ENCODE measurements at regions not wholly inside any gene's neighbourhood (a gene's known extent, or its start where the extent isn't known, plus 50 kb on each side); places are given as distances from the start of the nearest gene placed in this dataset.

DNA sequence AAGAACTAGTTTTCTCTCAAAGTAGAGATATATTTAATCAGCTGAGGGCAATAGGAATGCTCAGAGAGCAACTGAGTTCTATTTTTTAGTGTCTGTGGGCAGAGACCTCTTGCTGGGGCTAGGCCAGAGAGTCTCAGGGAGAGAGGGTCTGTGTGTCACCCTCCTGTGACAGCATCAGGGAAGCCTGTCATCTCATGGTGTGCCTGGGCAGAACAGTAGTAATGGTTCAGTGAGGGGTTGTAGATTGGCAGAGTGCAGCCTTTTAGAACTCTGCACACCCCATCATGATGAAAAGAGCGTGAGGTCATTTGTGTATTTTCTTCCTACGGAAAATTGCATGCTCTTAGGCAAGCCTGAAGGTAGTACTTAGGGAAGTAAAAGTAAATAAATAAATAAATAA lies 1396.5 kb upstream of the AGA start:
- no peak for DNase-seq

DNA sequence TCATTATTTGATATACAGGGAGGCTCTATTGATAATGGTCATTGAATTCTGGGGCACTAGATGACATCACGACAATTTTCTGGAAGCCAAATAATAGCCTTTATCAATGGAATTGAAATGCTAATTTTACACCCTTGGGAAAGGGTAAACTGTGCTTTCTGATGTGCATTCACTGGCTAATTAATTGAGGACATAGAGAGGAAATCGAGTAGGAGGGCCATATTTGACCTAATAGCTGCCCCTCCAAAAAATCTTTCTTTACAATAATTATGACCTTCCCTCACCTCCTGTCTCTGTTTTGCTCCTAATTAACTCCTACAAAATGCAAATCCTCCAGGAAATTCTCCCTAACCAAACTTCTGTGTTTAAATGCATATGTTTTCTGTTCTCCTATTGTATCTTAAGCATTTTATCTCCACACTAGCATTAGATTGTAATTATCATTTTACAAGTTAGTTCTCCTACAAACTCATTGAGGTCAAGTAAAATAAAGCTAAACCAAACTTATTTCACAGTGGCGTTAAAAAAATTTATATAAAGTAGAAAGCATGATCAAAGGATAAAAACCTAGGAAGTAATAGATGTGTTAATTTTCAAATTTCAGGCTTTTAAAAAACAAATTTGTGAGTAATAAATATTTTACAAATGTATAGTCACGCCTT lies 1414.0 kb upstream of the AGA start:
- DNase-seq, result no peak

DNA sequence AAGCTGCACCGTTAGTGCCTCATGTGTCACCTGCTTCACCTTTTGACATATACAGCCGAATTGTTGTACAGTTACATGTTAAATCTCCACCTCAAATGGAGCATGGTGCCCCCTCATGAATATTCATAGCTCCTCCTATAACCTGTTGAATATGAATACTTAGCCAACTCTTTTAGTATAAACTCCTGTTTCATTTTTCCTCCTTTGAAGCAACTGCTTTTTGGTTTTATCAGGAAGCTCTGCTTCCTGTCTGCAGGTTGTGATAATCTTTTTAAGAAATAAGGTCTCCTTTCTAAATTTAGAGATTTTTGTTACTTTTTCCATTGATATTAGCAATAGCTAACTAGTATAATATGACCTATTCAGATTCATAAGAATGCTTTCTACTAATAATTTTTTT lies 1429.2 kb upstream of the AGA start:
- DNase-seq, result no peak

DNA sequence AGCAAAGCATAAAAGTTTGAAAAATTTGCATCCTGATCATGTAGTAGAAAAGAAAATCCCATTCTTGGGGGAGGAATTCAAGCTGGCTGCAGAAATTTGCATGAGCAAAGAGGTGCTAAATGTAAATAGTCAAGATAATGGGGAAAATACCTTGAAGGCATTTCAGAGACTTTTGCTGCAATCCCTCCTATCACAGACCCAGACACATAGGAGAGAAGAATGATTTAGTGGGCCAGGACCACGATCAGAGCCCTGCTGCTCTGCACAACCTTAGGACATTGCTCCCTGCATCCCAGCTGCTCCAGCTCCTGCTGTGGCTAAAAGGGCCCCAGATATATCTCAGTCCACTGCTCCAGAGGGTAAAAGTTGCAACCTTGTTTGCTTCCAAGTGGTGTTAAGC lies 1439.7 kb upstream of the AGA start:
- DNase-seq, result no peak

DNA sequence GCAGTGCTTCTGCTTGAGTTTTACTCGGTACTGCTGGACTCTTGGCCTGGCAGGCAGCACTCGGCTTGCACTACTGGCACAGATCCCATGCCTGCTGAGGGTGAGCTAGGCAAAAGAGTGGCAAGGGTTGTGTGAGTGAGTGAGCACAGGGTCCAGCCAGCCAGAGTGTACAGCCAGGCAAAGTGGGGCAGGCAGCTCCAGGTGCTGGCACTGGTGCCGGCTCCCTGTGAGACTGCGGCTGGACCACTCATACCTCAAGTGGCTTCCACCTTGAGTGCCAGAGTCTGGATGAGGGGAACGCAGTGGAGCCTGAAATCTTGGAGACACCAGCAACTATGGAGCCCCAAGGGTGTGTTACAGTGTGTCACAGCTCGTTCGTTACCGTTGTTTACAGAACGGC lies 1451.9 kb upstream of the AGA start:
- no peak for DNase-seq

DNA sequence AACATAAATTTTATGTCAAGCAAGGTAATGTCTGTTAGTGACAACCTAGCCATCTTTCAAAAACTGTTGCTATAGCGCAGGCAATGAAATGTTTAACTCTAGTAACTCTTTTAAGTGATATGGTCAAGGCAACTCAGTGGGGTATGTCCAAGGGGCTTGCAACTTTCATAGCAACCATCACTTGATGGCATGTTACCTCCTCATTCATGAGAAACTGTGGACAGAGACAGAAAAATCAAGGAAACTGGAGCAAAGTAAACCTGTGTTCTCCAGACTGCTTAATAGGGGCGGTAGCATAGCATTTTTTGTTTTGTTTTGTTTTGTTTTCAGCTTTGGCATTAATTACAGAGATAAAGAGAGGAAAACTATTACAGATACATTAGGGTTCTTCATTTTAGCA lies 1456.8 kb upstream of the AGA start:
- DNase-seq, result no peak

DNA sequence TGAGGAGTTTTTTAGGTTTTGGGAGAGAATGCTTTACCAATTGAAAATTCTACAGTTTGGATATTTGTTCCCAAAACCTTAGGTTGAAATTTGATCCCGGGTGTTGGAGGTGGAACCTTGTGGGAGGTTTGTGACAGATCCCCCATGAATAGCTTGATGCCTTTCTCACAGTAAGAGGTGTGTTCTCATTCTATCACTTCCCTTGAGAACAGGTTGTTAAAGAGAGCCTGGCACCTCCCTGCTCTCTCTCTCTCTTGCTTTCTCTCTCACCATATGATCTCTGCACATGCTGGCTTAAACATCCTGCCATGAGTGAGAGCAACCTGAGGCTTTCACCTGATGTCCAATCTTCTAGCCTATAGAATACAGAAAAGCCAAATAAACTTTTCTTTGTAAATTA lies 1475.5 kb upstream of the AGA start:
- no peak for DNase-seq

DNA sequence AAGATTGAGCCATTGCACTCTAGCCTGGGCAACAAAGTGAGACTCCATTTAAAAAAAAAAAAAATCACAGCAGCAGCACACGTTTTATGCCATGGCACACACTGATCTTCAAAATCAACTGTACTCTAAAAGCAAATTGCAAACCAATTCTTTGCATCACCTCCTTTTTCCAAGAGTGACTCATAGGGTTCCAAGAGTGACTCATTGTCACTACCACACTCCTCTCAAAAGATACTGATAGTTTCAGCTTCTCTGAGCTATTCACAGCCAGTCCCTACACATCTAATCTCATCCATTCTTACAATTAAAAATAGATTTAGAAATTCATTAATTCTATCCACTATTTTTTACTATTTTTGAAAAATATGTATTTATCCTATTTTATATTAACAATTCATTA lies 1494.9 kb upstream of the AGA start:
- DNase-seq, result no peak

DNA sequence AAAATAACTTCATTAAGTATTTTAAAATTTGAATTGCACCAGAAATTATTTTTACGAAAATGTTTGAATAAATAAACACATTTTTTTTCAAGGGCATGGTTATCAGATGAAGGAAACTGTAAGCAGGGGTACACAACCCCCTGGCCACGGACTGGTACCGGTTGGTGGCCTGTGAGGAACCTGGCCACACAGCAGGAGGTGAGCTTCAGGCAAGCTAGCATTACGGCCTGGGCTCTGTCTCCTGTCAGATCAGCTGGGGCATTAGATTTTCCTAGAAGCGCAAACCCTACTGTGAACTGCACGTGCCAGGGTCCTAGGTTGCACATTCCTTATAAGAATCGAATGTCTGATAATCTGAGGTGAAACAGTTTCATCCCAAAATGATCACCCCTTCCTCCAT lies 1499.7 kb upstream of the AGA start:
- DNase-seq, result no peak

DNA sequence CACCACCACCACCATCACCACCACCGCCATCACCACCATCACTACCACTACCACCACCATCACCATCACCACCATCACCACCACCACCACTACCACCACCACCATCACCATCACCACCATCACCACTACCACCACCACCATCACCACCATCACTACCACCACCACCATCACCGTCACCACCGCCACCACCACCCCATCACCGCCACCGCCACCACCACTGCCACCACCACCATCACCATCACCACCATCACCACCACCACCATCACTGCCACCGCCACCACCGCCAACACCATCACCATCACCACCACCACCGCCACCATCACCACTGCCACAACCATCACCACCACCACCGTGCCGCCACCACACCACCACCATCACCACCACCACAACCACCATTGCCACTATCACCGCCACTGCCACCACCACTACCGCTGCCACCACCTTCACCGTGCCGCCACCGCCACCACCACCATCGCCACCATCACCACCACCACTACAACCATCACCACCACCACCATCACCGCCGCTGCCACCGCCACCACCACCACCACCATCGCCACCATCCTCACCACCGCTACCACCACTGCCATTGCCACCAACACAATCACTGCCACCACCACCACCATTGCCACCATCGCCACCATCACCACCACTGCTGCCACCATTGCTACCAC lies 1511.3 kb upstream of the AGA start:
- no peak for DNase-seq

DNA sequence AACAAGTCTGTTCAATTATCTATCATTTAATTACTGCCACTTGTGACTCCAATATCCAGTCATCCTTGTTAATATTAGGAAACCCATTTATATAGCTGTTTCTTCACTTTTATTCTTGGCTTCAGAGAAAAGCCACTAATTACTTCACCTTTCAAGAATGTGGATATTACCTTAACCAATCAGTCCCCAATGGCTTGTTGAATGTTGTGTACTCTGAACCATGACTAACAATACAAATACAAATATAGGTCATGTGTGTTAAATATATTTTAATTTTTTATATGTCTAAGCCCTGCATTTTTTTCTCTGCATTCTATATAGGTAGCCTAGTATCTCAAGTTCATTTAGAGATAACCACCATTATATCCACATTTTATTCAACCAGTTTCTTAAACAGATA lies 1513.4 kb upstream of the AGA start:
- no peak for DNase-seq

DNA sequence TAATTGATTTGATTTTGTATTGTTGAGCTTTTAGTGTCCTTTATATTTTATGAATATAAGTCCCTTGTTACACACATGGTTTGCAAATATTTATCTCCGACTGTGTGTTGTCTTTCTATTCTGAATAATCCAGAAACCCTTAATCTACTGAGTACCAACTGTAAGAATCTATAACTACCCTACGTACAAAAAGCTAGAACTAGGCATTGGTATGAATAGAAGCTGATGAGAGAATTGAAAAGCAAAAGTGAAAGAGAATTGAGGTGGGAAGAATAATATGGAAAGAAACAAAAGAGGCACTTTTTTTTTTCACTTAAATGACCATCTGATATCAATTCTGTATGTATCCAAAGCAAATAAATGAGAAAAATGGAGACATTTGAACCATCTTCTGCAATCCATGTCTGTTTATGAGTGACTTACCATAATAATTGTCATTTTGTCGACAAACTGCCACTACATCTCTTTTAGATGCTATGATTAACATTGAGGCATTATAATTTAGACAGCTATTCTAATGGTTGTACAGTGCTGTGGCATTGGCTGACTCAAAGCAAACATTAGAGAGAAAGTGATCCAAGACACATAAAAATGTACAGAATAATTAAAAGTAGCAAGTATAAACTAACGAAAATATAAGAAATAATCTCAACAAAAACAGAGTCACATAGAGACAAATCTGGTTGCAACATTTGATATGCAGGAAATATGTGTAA lies 1516.6 kb upstream of the AGA start:
- DNase-seq, result no peak

DNA sequence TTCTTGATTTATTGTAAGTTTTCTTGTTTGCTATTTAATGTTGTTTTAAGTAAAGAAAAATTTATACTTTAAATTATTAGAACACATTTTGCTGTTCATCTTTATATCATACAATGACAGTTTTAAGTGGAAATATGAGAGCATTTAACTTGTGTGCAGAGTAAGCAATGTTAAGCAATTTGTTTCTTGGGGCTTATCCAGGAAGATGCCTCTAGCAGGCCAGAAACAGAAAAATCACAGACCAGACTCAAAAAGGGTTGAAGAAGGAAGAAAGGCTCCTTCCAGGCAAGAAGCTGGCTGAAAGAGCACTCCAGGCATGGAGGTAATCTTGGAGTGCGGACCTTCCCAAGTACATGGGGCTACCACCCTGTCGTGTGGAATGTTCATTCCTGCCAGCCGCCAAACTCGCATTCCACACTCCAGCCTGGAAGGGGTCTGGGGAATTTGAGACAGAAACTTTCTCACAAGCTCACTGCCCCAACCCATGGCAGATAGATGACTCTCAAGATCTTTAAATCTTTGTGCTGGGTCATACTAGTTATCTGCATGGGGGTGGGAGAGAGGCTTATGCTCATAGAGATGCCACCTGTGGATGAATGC lies 1521.3 kb upstream of the AGA start:
- DNase-seq, result no peak

DNA sequence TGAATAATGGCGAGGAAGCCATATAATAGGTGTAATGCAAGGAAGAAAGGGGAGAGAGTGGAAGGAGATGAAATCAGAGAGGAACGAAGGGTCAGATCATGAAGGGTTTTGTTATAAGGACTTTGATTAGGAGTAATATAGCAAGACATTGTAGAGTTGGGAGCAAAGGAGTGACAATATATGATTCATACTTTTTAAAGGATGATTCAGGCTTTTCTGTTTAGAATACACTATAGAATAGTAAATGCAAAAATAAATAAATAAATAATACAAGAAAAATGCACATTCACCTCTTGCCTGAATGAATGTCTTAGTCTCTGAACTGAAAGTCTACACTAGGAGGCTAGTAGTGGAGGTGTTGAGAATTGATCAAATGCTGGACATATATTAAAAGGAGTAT lies 1524.4 kb upstream of the AGA start:
- no peak for DNase-seq

DNA sequence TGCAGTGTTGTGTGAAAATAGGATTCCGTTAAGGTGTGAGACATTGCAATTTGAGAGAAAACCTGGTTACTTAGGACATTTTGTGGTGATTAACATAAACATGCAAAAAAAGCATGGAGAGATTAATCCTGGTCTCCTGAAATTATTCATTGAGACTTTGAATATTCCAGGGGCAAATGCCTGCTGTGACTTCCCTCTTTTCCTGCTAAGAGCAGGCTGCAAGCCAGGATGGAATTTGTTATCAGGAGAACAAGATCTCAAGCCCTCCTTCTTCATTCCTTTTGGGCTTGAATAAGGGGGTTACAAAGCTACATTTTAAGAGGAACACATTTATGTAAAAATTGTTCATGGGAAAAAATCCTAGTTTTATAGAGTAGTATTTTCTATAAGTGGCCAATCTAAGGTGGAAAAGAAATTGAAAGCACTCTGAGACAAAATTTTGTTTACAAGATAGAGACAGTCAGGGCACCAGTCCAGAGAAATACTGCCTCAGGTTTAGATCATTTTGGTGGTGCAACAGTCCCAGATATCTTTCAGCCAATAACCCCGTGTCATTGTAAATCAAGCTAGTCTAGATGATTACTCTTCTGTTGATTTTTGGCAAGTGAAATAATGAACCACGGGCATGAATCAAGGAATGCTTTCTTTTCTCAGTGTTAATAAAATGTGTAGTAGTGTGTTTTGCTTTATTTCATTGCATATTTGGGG lies 1528.3 kb upstream of the AGA start:
- no peak for DNase-seq

DNA sequence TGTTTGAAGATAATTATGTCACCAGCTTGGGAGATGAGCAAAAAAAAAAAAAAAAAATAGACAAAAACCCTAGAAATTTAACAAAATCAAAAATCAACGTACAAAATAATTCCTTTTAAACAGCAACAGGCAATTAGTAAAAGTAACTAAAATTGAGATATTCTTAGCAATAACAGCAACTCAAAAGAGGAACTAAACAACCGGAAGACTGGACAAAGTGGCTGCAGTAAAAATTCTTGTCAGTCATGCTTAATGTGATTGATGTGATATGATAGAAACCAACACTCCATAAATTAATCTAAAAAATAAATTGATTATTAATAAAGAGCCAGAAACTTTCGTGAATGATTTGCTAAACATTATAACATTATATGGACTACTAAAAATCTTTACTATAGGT lies 1534.6 kb upstream of the AGA start:
- DNase-seq, result no peak

DNA sequence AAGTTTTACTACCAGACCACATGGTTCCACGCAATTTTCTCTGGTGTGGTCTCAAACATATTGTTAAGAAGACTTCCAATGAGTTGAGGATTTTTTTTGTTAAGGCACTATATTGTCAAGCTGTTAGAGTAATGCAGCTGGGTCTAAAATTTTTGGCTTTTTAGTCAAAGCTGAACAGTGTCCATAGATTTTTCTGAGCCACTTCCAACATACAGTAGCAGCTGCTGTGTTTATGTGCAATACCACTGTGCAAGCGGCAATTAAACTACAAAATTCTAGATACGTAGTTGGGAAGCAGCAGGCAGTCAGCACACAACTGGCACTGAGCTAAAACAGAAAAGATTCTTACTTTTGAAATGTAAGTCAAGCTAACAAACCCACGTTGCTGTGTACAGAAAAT lies 1551.1 kb upstream of the AGA start:
- no peak for DNase-seq

DNA sequence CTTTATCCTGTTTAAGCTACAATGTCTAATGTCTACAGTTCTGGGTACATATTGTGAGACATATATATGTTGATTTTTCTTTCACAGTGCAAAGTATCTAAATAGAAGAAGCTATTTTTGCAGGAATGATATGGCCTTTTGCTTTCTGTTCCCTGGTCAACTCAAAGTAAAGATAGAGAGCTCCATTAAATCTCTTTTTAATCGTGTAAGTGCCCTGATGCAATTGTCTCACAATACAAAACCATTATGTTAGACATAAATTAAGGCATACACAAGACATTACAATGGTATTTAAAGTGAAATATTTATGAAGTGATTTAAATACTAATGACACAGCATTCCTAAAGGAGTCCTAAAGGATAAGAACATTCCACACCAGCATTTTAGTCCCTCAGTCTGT lies 1559.7 kb upstream of the AGA start:
- DNase-seq, result no peak

DNA sequence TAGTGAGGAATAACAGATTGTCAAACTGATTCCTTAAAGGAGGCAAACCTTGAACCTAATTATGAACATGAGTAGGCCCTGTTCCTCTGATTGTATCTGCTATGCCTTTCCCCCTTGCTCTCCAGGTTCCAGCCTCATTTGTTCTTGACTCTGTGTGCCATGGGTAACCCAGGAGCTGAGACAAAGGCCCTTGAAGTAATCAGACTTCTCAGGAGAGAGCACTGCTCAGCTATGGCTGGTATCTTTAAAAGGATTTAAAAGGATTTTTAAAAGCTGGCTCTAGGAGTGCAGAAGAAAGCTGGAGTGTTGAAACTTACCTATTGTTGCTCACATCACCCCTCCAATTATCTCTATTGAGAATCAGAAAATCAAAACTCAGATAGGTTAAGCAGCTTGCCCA lies 1565.5 kb upstream of the AGA start:
- no peak for DNase-seq

DNA sequence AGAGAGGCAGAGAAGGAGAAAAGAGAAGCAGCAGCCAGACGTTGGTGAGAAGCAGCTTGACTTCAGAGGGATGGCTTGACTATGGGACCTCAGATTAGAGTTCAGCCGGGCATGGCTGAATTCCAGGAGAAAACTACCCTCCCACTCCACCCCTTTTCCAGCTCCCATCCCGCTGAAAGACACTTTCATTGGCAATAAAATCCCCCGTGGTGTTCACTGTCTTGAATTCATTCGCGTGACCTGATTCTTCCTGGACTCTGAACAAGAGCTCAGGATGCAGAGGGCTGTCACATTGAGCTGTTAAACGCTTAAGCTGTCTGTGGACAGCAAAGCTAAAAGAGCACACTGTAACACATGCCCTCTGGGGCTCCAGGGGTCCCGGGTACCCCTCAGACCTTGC lies 1575.3 kb upstream of the AGA start:
- no peak for DNase-seq

DNA sequence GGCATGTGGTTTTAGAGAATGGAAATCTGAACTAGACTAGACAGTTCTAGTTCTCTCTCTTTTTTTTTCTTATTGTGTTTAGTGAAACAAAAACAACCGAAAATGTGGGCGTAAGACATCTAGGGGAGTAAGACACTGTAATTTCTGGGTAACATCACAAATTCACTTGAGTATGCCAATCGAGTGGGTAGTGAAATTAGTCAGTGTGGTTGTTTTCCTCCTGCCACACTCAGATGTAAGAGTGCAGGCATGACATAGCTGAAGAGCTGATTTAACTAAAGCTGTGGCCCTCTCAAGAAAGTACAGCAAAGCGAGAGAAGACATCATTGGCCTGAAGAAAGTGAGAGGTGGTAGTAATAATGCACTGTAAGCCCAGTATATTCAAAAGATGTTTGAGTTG lies 1585.3 kb upstream of the AGA start:
- DNase-seq, result no peak

DNA sequence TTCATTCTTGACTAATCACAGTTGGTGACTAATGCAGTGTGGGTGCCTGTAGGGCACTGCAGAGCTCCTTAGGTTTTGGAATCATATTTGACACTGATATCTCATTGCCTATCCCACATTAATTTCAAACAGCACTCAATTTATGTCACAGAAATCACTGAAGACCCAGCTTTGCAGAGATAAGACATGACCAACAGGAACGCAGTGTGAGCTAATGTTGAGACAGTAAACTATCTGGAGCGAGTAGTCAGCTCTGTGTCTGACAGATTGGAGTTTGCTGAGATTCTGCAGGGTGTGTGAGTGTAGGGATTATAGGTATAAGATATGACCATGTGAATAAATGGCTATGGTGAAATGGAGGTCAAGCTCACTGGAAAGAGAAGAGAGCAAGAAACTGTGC lies 1586.1 kb upstream of the AGA start:
- DNase-seq, result no peak

DNA sequence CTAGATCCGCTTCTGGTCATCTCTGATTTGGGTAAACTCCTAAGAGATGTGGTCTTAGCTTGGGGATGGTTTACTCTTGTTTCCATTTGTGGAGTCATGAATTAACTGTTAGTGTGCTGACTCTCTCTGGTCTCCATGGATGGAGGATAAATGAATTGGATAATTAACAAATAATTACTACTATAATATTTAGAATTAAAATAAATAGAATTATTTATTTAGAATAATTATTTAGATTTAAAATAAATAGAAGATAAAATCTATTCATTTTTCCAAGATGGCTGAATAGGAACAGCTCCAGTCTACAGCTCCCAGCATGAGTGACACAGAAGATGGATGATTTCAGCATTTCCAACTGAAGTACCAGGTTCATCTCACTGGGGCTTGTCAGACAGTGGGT lies 1587.4 kb upstream of the AGA start:
- DNase-seq, result no peak
